ENCODE measurements at regions not wholly inside any gene's neighbourhood (a gene's known extent, or its start where the extent isn't known, plus 50 kb on each side); places are given as distances from the start of the nearest gene placed in this dataset.

DNA sequence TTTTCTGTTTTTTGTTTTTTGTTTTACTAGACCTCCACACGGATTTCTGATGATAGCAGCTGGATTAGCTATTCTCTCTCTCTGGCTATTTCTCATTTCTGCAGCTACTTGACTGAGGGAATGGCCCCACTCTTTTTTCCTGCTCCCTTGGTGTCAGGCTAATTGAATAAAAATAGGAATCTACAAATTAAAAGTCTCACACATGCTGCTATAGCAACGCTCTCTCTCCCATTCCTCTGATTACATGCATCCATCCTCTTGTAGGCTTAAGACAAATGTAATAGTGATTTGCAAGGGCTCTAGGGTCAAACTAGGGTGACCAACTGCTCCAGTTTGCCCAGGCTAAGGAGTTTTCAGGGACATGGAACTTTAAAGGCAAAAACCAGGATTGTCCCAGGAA, 221.8 kb downstream of the PHLDA1 start:
- no peak overlapping the region for H3K4me2 ChIP-seq (ENCODE audit: insufficient read depth, low read length)

DNA sequence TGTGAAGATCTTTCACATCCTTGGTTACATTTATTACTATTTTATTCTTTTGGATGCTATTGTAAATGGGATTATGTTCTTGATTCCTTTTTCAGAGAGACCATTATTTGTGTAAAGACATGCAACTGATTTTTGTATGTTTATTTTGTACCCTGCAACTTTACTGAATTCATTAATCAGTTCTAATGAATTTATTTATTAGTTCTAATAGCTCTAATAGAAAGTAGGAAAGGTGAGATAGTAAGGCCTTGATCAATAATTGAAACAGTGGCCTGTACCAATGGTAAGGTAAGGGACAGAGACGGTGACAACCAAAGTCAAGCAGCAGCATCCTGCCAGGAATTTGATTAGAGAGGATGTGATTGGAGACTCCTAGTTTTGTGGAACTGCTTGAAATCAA, 224.1 kb downstream of the PHLDA1 start:
- no peak overlapping the region for H3K27ac ChIP-seq (ENCODE audit: low read depth, low read length)
- H3K9me3 ChIP-seq (ENCODE audit: low read depth, low read length) = no peaks in the 10 kb centered on the region
- peaks cover 6% of the 10 kb centered on the region for H3K4me1 ChIP-seq (ENCODE audit: insufficient read depth, low read length)
- H2AFZ ChIP-seq (ENCODE audit: low read length) = no peak overlapping the region
- H3K4me2 ChIP-seq (ENCODE audit: insufficient read depth, low read length) = no peak overlapping the region
- H3K4me3 ChIP-seq (ENCODE audit: insufficient read depth, low read length) = no peak overlapping the region
- no peaks in the 10 kb centered on the region for H3K79me2 ChIP-seq (ENCODE audit: insufficient read depth, low read length)
- no peaks in the 10 kb centered on the region for H3K27me3 ChIP-seq (ENCODE audit: insufficient read depth, low read length)
- TF ChIP-seq CTCF (IDR thresholded peaks at IDR 0.05; ENCODE audit: extremely low read depth, low read depth, low read length) = no peak
- no peak for DNase-seq (ENCODE audit: insufficient read length, low spot score, missing footprints)
- H3K36me3 ChIP-seq (ENCODE audit: insufficient read depth, low read length) = no peaks in the 10 kb centered on the region
- no peaks in the 10 kb centered on the region for H4K20me1 ChIP-seq (ENCODE audit: insufficient read depth, low read length)

More for the DNA sequence above, 221.8 kb downstream of the PHLDA1 start:
- no peaks in the 10 kb centered on the region for H3K36me3 ChIP-seq (ENCODE audit: insufficient read depth, low read length)
- peaks cover 13% of the 10 kb centered on the region for H3K4me1 ChIP-seq (ENCODE audit: insufficient read depth, low read length)
- no peak for TF ChIP-seq CTCF (IDR thresholded peaks at IDR 0.05; ENCODE audit: extremely low read depth, low read depth, low read length)
- H3K27ac ChIP-seq (ENCODE audit: low read depth, low read length) = no peak overlapping the region
- H3K27me3 ChIP-seq (ENCODE audit: insufficient read depth, low read length) = no peaks in the 10 kb centered on the region
- no peaks in the 10 kb centered on the region for H3K79me2 ChIP-seq (ENCODE audit: insufficient read depth, low read length)
- DNase-seq (ENCODE audit: insufficient read length, low spot score, missing footprints) = no peak
- no peak overlapping the region for H2AFZ ChIP-seq (ENCODE audit: low read length)
- no peaks in the 10 kb centered on the region for H3K9me3 ChIP-seq (ENCODE audit: low read depth, low read length)
- H4K20me1 ChIP-seq (ENCODE audit: insufficient read depth, low read length) = no peaks in the 10 kb centered on the region
- H3K4me3 ChIP-seq (ENCODE audit: insufficient read depth, low read length) = no peak overlapping the region

- Histone ChIP-seq H3K27me3 (ENCODE audit: insufficient read depth, low read length) (no peaks in the 10 kb centered on the region), H3K9me3 (ENCODE audit: low read depth, low read length) (no peaks in the 10 kb centered on the region), H3K4me2 (ENCODE audit: insufficient read depth, low read length) (no peak overlapping the region), H2AFZ (ENCODE audit: low read length) (no peak overlapping the region), H3K4me1 (ENCODE audit: insufficient read depth, low read length) (no peaks in the 10 kb centered on the region), H3K79me2 (ENCODE audit: insufficient read depth, low read length) (no peaks in the 10 kb centered on the region), H3K4me3 (ENCODE audit: insufficient read depth, low read length) (no peak overlapping the region), H3K36me3 (ENCODE audit: insufficient read depth, low read length) (no peaks in the 10 kb centered on the region), H4K20me1 (ENCODE audit: insufficient read depth, low read length) (no peaks in the 10 kb centered on the region), H3K27ac (ENCODE audit: low read depth, low read length) (no peak overlapping the region)
- peak; percentile 78 for DNase-seq (ENCODE audit: insufficient read length, low spot score, missing footprints)
- no peak for TF ChIP-seq CTCF (IDR thresholded peaks at IDR 0.05; ENCODE audit: extremely low read depth, low read depth, low read length)
These were observed 225.7 kb downstream of the PHLDA1 start for GRCh38 chr12:75805905-75806304.

- Histone ChIP-seq H2AFZ (ENCODE audit: low read length) (no peak overlapping the region), H3K27ac (ENCODE audit: low read depth, low read length) (no peak overlapping the region), H3K79me2 (ENCODE audit: insufficient read depth, low read length) (no peaks in the 10 kb centered on the region), H3K4me1 (ENCODE audit: insufficient read depth, low read length) (no peaks in the 10 kb centered on the region), H3K4me2 (ENCODE audit: insufficient read depth, low read length) (no peak overlapping the region), H3K27me3 (ENCODE audit: insufficient read depth, low read length) (no peaks in the 10 kb centered on the region), H3K36me3 (ENCODE audit: insufficient read depth, low read length) (no peaks in the 10 kb centered on the region), H4K20me1 (ENCODE audit: insufficient read depth, low read length) (no peaks in the 10 kb centered on the region), H3K9me3 (ENCODE audit: low read depth, low read length) (no peaks in the 10 kb centered on the region), H3K4me3 (ENCODE audit: insufficient read depth, low read length) (no peak overlapping the region)
- TF ChIP-seq CTCF (IDR thresholded peaks at IDR 0.05; ENCODE audit: extremely low read depth, low read depth, low read length) = no peak
- DNase-seq (ENCODE audit: insufficient read length, low spot score, missing footprints) = no peak
These were observed 226.3 kb downstream of the PHLDA1 start for GRCh38 chr12:75805320-75805719.
